22Rv1 (cell line): ENCODE measurements at regions not wholly inside any gene's neighbourhood (a gene's known extent, or its start where the extent isn't known, plus 50 kb on each side); places are given as distances from the start of the nearest gene placed in this dataset.

Experiments
- CTCF ChIP-seq: fragments of 450-650 bp; IDR thresholded peaks from 2 replicates; pipeline ENCODE4 v1.5.1; 2017; ENCODE audit warnings: mild to moderate bottlenecking
- ZFX ChIP-seq: fragments of 450-650 bp; IDR thresholded peaks from 2 replicates; pipeline ENCODE4 v1.6.1; 2017; ENCODE audit warnings: antibody characterized with exemption, borderline replicate concordance

DNA sequence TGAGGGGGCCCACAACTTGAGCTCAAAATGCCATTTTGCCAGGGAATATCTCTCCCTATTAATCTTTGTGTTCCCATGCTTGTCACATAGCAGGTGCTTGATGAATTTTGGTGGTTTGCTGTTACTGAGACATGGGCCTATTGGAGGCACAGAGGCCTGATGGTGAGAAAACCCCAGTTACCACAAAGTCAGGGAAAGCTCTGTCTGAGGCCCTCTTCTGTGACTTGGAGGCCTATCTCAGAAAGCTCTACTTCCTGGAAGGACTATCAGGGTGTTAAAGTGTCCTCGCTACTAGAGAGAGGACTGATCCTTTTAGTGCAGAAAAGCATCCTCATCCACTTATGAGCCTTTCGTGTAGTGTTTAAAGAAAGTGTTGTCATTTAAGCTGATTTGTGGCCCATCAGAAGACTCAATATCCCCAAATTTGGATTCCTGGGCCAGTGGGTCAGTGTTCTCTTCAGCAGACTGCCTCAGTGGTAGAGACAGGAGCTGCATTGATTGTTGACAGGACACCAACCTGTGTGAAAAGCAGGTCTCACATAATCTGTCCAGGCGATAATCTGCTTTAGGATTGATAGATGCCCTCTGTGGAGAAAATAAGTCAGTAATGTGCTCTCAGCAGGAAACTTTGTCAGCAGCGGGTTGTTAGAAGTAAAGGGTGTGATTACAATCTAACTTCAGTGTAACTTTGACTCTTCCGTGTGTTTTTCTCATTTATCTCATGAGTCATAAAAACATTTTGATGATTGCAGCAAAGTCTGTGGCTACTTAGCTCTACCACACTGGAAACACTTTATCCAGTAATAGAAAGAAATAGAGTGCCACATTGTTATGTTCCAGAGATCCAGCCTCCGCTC is 121.0 kb downstream of the AKAP11 start:
- TF ChIP-seq CTCF (no peak), ZFX (no peak)
